Superior temporal gyrus (tissue), 1 donor: ENCODE measurements at regions not wholly inside any gene's neighbourhood (a gene's known extent, or its start where the extent isn't known, plus 50 kb on each side); places are given as distances from the start of the nearest gene placed in this dataset.

Source experiments
- DNase-seq: peaks from one replicate; pipeline ENCODE4 v3.0.0-alpha.2; 2016; ENCODE audit errors: extremely low spot score

DNA sequence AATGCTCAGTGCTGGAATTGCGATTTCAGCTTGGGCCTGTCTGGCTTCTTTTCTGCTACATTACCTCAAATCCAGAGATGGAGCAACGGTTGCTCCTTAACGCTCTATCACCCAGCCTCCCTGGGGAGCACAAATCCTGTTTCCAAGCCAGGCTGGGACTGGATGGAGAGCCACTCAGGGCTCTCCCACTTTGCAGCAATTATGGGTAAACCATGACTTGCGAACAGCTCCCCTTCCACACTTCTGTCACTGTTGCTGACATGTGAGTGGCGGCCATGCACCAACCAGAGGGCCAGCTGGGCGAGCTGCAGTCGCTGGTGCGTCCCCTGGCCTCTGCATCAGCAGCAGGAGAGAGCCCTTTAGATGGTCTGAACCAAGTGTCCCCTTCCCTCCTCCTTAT is 65.1 kb upstream of the RAB4A start:
- no peak for DNase-seq

DNA sequence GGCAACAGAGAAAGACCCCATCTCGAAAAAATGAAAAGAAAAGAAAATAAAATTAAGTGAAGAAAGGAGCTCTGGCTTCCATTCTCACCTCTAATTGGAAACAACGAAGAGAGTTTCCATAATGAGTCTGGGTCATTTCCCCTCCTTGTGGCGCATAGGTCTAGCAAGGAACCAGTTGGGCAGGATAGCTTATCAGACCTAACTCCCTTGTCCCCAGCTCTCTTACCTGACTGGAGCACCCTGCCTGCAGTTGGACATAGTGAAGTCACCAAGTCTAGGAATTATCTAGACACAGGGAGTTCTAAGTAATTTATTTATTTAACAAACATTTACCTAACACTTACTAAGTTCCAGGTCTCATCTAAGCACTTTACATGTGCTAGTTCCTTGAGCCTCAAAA is 63.0 kb upstream of the RAB4A start:
- no peak for DNase-seq

DNA sequence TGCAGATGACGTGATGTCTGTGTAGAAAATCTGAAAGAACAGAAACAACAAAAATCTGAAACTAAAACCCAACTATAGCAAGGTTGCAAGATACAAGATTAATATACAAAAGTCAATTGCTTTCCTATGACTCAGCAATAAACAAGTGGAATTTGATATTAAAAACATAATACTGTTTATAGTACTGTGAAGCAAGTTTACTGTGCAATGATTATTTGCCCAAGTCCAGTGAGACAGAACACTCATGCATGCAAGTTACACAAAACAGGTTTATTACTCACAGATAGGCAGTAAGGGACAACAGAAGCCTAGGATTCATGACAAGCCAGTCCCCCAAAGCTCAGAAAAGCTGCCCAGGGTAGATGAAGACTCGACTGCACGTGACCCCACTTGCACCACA is 62.4 kb upstream of the RAB4A start:
- no peak for DNase-seq

DNA sequence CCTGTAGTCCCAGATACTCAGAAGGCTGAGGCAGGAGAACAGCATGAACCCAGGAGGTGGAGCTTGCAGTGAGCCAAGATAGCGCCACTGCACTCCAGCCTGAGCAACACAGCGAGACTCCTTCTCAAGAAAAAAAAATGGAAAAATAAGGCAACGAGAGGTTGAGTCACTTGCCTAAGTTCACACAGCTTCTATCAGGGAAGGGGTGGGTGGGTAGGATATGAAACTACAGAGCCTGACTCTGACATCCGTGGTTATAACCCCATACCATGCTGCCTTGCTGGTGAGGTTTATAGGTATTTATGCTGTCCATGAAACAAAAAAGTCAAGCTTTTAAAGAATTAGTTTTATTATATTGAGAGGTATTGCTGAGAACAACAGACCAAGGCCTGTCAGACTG is 61.5 kb upstream of the RAB4A start:
- no peak for DNase-seq

DNA sequence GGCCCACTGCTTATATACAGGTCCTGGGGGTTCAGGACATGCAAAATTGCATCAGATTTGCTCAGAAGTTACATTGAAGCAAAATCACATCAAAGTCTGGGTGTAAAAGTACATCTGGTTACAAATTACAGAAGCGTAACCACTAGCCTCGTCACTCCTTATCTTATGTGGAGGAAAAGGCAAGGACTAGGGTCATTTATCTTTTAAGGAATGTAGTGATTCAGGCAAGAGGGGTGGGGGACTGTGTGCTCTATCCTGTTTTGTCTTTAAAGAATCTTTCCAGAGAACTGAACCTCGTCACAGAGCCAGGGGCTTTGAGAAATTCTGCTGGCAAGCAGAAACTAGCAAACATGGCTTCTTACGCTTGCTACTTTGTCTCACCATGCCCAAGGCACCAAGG is 61.1 kb upstream of the RAB4A start:
- DNase-seq, result no peak

DNA sequence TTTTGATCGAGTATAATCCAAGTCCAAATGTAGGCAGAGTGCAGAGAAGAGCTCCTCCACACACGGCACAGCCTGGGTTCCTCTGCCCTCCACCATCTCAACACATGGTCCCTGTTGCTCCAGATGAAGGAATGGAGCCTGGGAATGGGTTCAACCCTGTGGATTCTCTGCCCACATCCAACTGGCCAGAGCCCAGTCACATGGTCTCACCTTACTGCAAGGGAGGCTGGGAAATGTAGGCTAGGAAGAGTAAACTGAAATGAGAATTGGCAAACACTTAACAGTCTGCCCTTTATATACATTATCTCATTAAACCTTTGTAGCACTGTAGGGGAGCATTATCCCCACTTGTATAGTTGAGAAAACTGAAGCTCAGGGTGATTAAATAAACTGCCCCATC is 60.1 kb upstream of the RAB4A start:
- no peak for DNase-seq

DNA sequence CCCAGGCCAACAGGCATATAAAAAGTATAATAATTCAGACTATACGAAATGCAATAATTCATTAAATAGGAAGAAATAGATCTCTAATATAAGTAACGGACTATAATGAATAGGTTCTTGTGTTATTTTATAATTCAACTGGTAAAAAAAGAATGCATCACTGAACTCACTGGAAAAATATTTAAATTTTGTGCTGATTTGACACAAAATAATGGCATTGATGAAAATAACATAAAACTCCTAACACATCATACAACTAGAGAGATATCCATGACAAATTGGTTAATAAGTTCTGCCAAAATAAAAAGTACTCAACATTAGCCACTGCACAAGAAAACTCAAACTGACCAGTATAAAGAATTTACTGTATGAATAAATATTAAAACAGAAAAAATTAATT is 57.1 kb upstream of the RAB4A start:
- DNase-seq, result no peak

DNA sequence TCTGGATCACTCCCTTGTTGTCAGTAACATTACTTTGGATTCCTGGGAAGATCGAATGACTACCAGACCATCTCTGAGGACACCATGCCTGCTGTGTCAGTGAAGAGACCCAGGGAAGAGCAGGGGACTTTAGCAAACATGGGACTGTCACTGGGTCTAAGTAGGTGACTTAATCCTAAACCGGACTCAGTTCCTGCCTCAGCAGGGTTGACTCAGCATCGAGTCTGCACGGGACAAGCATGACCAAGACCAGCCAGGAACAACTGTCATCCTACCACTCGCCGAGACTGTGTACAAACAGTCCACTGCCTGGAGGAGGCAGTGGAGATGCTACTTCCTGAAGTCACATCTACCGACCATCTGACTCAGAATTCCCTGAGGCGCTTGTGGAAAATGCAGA is 53.2 kb upstream of the RAB4A start:
- no peak for DNase-seq

DNA sequence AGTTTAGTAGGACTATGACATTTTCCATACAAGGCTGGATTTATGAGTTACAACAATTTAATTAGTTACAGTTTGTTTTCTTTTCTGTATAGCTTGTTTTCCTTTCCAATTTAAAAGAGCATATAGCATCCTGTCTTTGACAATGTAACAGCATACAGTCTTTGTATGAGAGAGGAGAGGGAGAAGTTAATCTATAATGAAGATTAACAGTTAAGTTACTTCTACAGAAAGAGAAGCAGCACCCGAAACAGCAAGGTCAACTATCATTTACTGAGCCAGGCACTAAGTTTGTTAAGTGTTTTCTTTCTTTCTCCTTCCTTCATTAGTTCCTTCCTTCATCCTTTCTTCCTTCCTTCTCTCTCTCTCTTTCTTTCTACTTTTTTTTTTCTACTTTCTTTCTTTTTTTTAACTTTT is 52.3 kb upstream of the RAB4A start:
- no peak for DNase-seq

DNA sequence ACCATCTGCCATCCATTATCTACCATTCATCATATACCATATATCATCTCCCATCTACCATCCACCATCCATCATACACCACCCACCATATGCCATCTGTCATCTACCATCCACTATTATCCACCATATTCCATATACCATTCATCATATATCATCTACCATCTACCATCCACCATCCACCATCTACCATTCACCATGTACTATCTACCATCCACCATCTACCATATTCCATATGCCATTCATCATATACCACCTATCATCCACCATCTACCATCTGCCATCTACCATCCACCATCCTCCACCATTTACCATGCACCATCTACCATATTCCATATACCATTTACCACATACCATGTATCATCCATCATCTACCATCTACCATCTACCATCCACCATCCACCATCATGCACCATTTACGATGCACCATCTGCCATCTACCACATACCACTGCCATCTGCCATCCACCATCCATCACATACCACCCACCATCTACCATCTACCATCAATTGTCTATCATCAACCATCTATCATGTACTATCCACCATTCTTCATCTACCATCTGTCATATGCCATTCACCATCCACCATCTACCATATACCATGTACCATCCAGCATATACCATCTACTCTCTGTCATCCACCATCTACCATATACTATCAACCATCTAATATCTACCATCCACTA is 50.6 kb upstream of the RAB4A start:
- no peak for DNase-seq

DNA sequence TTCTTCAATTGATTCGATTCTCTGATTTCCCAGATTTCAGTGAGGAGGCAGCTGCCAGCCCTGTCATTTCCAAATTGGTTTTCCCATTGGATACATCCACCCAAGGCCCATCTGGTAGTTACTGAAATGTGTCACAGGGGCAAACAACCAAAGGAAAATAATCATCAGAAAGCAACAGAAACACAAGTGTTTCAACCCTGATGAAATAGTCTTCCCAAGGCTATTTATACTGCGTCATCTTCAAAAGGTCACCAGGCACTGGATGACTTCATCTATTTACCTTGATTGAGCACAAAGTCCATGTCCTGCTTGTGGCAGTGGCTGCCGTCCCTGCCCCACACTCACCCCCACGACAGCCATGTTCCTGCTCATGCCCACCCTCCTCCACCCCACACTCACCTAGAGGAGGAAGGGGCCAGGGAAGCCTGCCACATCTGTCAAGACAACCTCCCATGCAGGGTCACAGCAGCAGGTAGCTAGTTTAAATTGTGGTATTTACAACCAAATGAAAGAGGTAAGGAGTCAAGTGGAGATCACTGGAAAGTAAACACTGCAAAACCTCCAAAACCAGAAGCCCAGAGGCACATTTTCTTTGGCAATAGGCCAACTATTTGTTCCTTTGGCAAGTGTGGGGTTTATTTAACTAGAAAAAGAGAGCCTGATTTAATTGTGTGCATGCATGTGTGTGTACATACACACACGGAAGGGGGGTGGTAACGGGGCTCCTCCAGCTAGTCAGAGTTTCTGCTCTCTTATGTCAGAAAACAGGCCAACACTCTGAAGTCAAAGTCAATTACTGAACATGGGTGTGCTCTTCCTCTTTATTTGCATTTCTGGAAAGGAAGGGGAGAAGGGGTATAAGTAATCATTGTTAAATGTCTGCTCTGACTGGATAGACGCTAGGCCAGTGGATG is 49.5 kb upstream of the RAB4A start:
- DNase-seq, result peak; percentile 42
